ENCODE measurements at regions not wholly inside any gene's neighbourhood (a gene's known extent, or its start where the extent isn't known, plus 50 kb on each side); places are given as distances from the start of the nearest gene placed in this dataset.

GRCh38 chr1:69475021-69475420 is 92.7 kb upstream of the LRRC7 start:
- no peak overlapping the region for H3K27ac ChIP-seq
- peak; percentile 27 for DNase-seq (ENCODE audit: low spot score)
- ChIA-PET CTCF (interaction anchor here (0.6 kb wide), 1 partner anchor 263 kb away, joined by 5 read pairs; no protein-coding TSS in a partner anchor), POLR2A (ENCODE audit: low non-redundant PET) (no interaction called here)
- TF ChIP-seq CTCF (conservative IDR thresholded peaks at IDR 0.05; ENCODE audit: low read depth): no peak

- no peak for DNase-seq (ENCODE audit: low spot score)
- no peak for TF ChIP-seq CTCF (conservative IDR thresholded peaks at IDR 0.05; ENCODE audit: low read depth)
- no peak overlapping the region for H3K27ac ChIP-seq
- CTCF ChIA-PET: no interaction called here
- POLR2A ChIA-PET (ENCODE audit: low non-redundant PET): no interaction called here
Measured at GRCh38 chr1:69479734-69480133, 88.0 kb upstream of the LRRC7 start.

GRCh38 chr1:69483246-69483645 is 84.5 kb upstream of the LRRC7 start:
- ChIA-PET POLR2A (ENCODE audit: low non-redundant PET) (no interaction called here), CTCF (no interaction called here)
- H3K27ac ChIP-seq: no peak overlapping the region
- no peak for DNase-seq (ENCODE audit: low spot score)
- no peak for TF ChIP-seq CTCF (conservative IDR thresholded peaks at IDR 0.05; ENCODE audit: low read depth)

- H3K27ac ChIP-seq: no peak overlapping the region
- no peak for TF ChIP-seq CTCF (conservative IDR thresholded peaks at IDR 0.05; ENCODE audit: low read depth)
- CTCF ChIA-PET: interaction anchor here (0.7 kb wide), 1 partner anchor 1050 kb away, joined by 4 read pairs; no protein-coding TSS in a partner anchor
- no peak for DNase-seq (ENCODE audit: low spot score)
- POLR2A ChIA-PET (ENCODE audit: low non-redundant PET): no interaction called here
Measured at GRCh38 chr1:69485616-69486015, 82.1 kb upstream of the LRRC7 start.

- TF ChIP-seq CTCF (conservative IDR thresholded peaks at IDR 0.05; ENCODE audit: low read depth): no peak
- no peak overlapping the region for H3K27ac ChIP-seq
- ChIA-PET CTCF (no interaction called here), POLR2A (ENCODE audit: low non-redundant PET) (no interaction called here)
- DNase-seq (ENCODE audit: low spot score): no peak
Measured at GRCh38 chr1:69491416-69491815, 76.3 kb upstream of the LRRC7 start.

- ChIA-PET CTCF (no interaction called here), POLR2A (ENCODE audit: low non-redundant PET) (no interaction called here)
- no peak overlapping the region for H3K27ac ChIP-seq
- DNase-seq (ENCODE audit: low spot score): no peak
- TF ChIP-seq CTCF (conservative IDR thresholded peaks at IDR 0.05; ENCODE audit: low read depth): no peak
Measured at GRCh38 chr1:69492286-69492685, 75.4 kb upstream of the LRRC7 start.

GRCh38 chr1:69494221-69494620 is 73.5 kb upstream of the LRRC7 start:
- POLR2A ChIA-PET (ENCODE audit: low non-redundant PET): no interaction called here
- no peak for TF ChIP-seq CTCF (conservative IDR thresholded peaks at IDR 0.05; ENCODE audit: low read depth)
- CTCF ChIA-PET: no interaction called here
- DNase-seq (ENCODE audit: low spot score): peak; percentile 68
- H3K27ac ChIP-seq: no peak overlapping the region

Data from RWPE1 (cell line).